HCT116 (cell line): ENCODE measurements at regions not wholly inside any gene's neighbourhood (a gene's known extent, or its start where the extent isn't known, plus 50 kb on each side); places are given as distances from the start of the nearest gene placed in this dataset.

Experiments used
- ATAC-seq: fragments of 200-7000 bp; cut with Tn5 transposase; 2 replicates; pipeline ENCODE4 v1.9.1; 2020; ENCODE audit warnings: mild to moderate bottlenecking, moderate library complexity
- BruUV-seq: library from RNA; stranded (reverse); fragments of 400-500 nt; replicated peaks from 2 replicates; lab custom pipeline; 2021; lab: Mats Ljungman, UMichigan
- CTCF ChIA-PET: fragments of 300-600 bp; sonication (Branson Sonifier 250); formaldehyde crosslinking; loops from one replicate; lab custom pipeline; 2021; ENCODE audit warnings: antibody characterized with exemption; lab: Charles Lee
- POLR2A ChIA-PET: fragments of 300-600, 350-600 bp; sonication (Branson Sonifier 250); formaldehyde crosslinking; loops from one replicate; lab custom pipeline; 2021; ENCODE audit warnings: antibody characterized with exemption; lab: Charles Lee
- RAD21 ChIA-PET, 2 experiments: fragments of 300-600 bp; sonication (Branson Sonifier 250); formaldehyde crosslinking; loops; one replicate each; lab custom pipeline; 2023; ENCODE audit warnings: low total read pairs in 2 of 2; ENCODE audit not compliant: uncharacterized antibody in 2 of 2, unreplicated experiment in 2 of 2, low non-redundant PET in 1 of 2; lab: Charles Lee
- DNase-seq: peaks from one replicate; pipeline ENCODE4 v3.0.0-alpha.2; 2010; ENCODE audit warnings: low read depth, low spot score
- H2AFZ ChIP-seq: fragments of 200-600 bp; shearing (Covaris generic), sonication (generic); 2 replicates; pipeline ENCODE4 v1.6.1; 2017; ENCODE audit warnings: low read depth, mixed run types, mixed read lengths, antibody characterized with exemption, low read length; ENCODE audit not compliant: poor library complexity, severe bottlenecking
- H3K27ac ChIP-seq: 2 replicates; pipeline ENCODE4 v1.5.1; 2012; ENCODE audit warnings: low read depth, low read length
- H3K27me3 ChIP-seq: fragments of 200-600 bp; sonication (generic); 2 replicates; pipeline ENCODE4 v1.6.1; 2016; ENCODE audit warnings: mixed run types, low read length, mixed read lengths; ENCODE audit not compliant: insufficient read depth
- H3K36me3 ChIP-seq, 2 experiments: fragments of 200-500 bp in 1 of 2; fragments of 200-600 bp in 1 of 2; sonication (Bioruptor generic) in 1 of 2; sonication (generic) in 1 of 2; 2 replicates each; pipeline versions ENCODE4 v1.5.1 to v1.6.1; 2014 to 2016; ENCODE audit warnings: low read length in 2 of 2, inconsistent platforms in 1 of 2, mixed read lengths in 1 of 2, mixed run types in 1 of 2; ENCODE audit not compliant: insufficient read depth in 2 of 2, control insufficient read depth in 1 of 2
- H3K4me1 ChIP-seq, 2 experiments: fragments of 200-600 bp in 1 of 2; sonication (generic) in 1 of 2; 2 replicates each; pipeline versions ENCODE4 v1.5.1 to v1.6.1; 2012 to 2017; ENCODE audit warnings: low read length in 2 of 2, inconsistent platforms in 1 of 2, mild to moderate bottlenecking in 1 of 2, mixed read lengths in 1 of 2, mixed run types in 1 of 2, moderate library complexity in 1 of 2; ENCODE audit not compliant: insufficient read depth in 2 of 2, control insufficient read depth in 1 of 2
- H3K4me2 ChIP-seq: fragments of 200-600 bp; sonication (generic); 2 replicates; pipeline ENCODE4 v1.6.1; 2017; ENCODE audit warnings: mixed run types, low read length, mixed read lengths
- H3K4me3 ChIP-seq, 2 experiments: fragments of 200-600 bp in 1 of 2; sonication (generic) in 1 of 2; replicated peaks in 1 of 2; 2 replicates each; pipeline ENCODE4 v1.5.1; 2011 to 2016; ENCODE audit warnings: low read length in 2 of 2, control low read depth in 1 of 2, low read depth in 1 of 2, mild to moderate bottlenecking in 1 of 2, mixed read lengths in 1 of 2, mixed run types in 1 of 2
- H3K79me2 ChIP-seq: fragments of 200-600 bp; sonication (generic); 2 replicates; pipeline ENCODE4 v1.6.1; 2017; ENCODE audit warnings: mild to moderate bottlenecking, mixed run types, low read length, moderate library complexity, mixed read lengths; ENCODE audit not compliant: insufficient read depth
- H3K9ac ChIP-seq: fragments of 200-600 bp; sonication (generic); 2 replicates; pipeline ENCODE4 v1.6.1; 2016; ENCODE audit warnings: low read length, mixed read lengths
- H3K9me2 ChIP-seq: fragments of 200-600 bp; sonication (generic), shearing (Covaris generic); 2 replicates; pipeline ENCODE4 v1.6.1; 2017; ENCODE audit warnings: mixed run types, mild to moderate bottlenecking, moderate library complexity; ENCODE audit not compliant: insufficient read depth
- H3K9me3 ChIP-seq, 2 experiments: fragments of 200-500 bp in 1 of 2; fragments of 200-600 bp in 1 of 2; sonication (Bioruptor generic) in 1 of 2; sonication (generic) in 1 of 2; 2 replicates each; pipeline ENCODE4 v1.6.1; 2014 to 2017; ENCODE audit warnings: low read length in 2 of 2, mixed read lengths in 2 of 2, inconsistent platforms in 1 of 2, low read depth in 1 of 2, mild to moderate bottlenecking in 1 of 2, mixed run types in 1 of 2, moderate library complexity in 1 of 2; ENCODE audit not compliant: control insufficient read depth in 1 of 2, insufficient read depth in 1 of 2
- H4K20me1 ChIP-seq: fragments of 200-600 bp; sonication (generic), shearing (Covaris generic); 2 replicates; pipeline ENCODE4 v1.6.1; 2017; ENCODE audit warnings: mixed run types, mild to moderate bottlenecking, moderate library complexity; ENCODE audit not compliant: insufficient read depth
- CEBPB ChIP-seq: IDR thresholded peaks from 2 replicates; pipeline ENCODE4 v1.6.1; 2012; ENCODE audit warnings: low read depth
- CTCF ChIP-seq, 3 experiments: fragments of 200-600 bp in 1 of 3; sonication (generic) in 1 of 3; IDR thresholded peaks in 2 of 3; conservative IDR thresholded peaks in 1 of 3; 2 replicates each; pipeline ENCODE4 v1.5.1; 2012 to 2017; ENCODE audit warnings: low read depth in 2 of 3, low read length in 2 of 3, antibody characterized with exemption in 1 of 3, borderline replicate concordance in 1 of 3, control low read depth in 1 of 3, mild to moderate bottlenecking in 1 of 3, mixed read lengths in 1 of 3, mixed run types in 1 of 3, moderate library complexity in 1 of 3; ENCODE audit not compliant: insufficient read depth in 1 of 3
- EGR1 ChIP-seq: IDR thresholded peaks from 2 replicates; pipeline ENCODE4 v1.6.1; 2012; ENCODE audit warnings: low read depth
- ELF1 ChIP-seq: IDR thresholded peaks from 2 replicates; pipeline ENCODE4 v1.6.1; 2012; ENCODE audit warnings: low read depth, borderline replicate concordance
- EZH2 ChIP-seq: fragments of 200-600 bp; sonication (generic); IDR thresholded peaks from 2 replicates; pipeline ENCODE4 v1.6.1; 2017; ENCODE audit warnings: antibody characterized with exemption, mixed run types
- EZH2phosphoT487 ChIP-seq: fragments of 200-600 bp; IDR thresholded peaks from 2 replicates; pipeline ENCODE4 v1.6.1; 2018; ENCODE audit warnings: antibody characterized with exemption, borderline replicate concordance
- FOSL1 ChIP-seq: IDR thresholded peaks from 2 replicates; pipeline ENCODE4 v1.6.1; 2012; ENCODE audit warnings: low read depth
- MAX ChIP-seq: IDR thresholded peaks from 2 replicates; pipeline ENCODE4 v1.6.1; 2012
- POLR2A ChIP-seq: IDR thresholded peaks from 2 replicates; pipeline ENCODE4 v1.7.0; 2011; ENCODE audit warnings: borderline replicate concordance; ENCODE audit not compliant: insufficient read depth, insufficient read length; ENCODE audit errors: extremely low read depth
- RAD21 ChIP-seq: IDR thresholded peaks from 2 replicates; pipeline ENCODE4 v1.6.1; 2012; ENCODE audit warnings: low read depth, mild to moderate bottlenecking
- REST ChIP-seq: IDR thresholded peaks from 2 replicates; pipeline ENCODE4 v1.6.1; 2012; ENCODE audit warnings: low read depth
- SIN3A ChIP-seq: IDR thresholded peaks from 2 replicates; pipeline ENCODE4 v1.6.1; 2012; ENCODE audit warnings: low read depth
- SP1 ChIP-seq: IDR thresholded peaks from 2 replicates; pipeline ENCODE4 v1.6.1; 2012; ENCODE audit warnings: low read depth
- SRF ChIP-seq: IDR thresholded peaks from 2 replicates; pipeline ENCODE4 v1.6.1; 2012; ENCODE audit warnings: low read depth
- TCF7L2 ChIP-seq: IDR thresholded peaks from 2 replicates; pipeline ENCODE4 v1.7.0; 2011; ENCODE audit warnings: borderline replicate concordance, inconsistent platforms; ENCODE audit not compliant: insufficient read depth, insufficient read length; ENCODE audit errors: extremely low read depth
- YY1 ChIP-seq: IDR thresholded peaks from 2 replicates; pipeline ENCODE4 v1.6.1; 2011; ENCODE audit warnings: low read length, low read depth, moderate library complexity, mild to moderate bottlenecking; ENCODE audit not compliant: insufficient replicate concordance; ENCODE audit errors: extremely low read depth
- ZBTB33 ChIP-seq: IDR thresholded peaks from 2 replicates; pipeline ENCODE4 v1.6.1; 2011; ENCODE audit warnings: mild to moderate bottlenecking, low read length, moderate library complexity; ENCODE audit not compliant: insufficient replicate concordance; ENCODE audit errors: extremely low read depth
- ZFX ChIP-seq: fragments of 450-650 bp; IDR thresholded peaks from 2 replicates; pipeline ENCODE4 v1.6.1; 2017
- ZNF274 ChIP-seq: fragments of 200-500 bp; sonication (Bioruptor generic); IDR thresholded peaks from 2 replicates; pipeline ENCODE4 v1.6.1; 2014; ENCODE audit warnings: mild to moderate bottlenecking, low read depth, low read length, inconsistent platforms
- intact Hi-C: fragments of 100-400 bp; cut with micrococcal nuclease; formaldehyde crosslinking; loops from 2 replicates; pipeline ENCODE4 v1.10.0; 2022
- TF ChIP-seq, protein P1 (sequence below): IDR thresholded peaks from 2 replicates; pipeline ENCODE4 v1.6.1; 2012

DNA sequence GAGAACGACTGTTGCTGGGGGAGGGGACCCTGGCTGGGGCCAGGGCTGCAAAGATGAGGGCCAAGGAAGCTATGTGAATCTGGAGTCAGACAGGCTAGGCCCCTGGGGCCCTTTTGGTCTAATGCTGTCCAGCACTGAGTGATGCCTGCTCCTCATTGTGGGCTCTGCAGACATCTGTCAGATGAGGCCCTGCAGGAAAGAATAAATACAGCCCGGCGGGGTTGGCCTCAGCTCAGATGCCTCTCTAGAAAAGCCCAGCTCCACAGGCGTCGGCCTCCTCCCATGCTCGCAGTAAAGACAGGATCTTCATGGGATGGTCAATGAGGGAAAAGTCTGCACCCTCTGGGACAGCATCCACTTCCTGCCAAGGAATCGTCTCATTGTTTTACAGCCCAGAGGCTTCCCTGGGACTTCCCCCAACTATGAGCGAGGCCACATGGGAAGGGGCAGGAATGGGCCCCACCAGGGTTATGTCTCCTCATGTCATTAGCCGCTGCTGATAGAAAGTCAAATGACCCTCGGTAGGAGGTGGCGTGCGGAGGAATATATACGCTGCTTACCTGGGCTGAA is 125.8 kb upstream of the GLI2 start:
- Histone ChIP-seq H3K9me3 (no peaks in the 10 kb centered on the region), H3K4me3 (no peak overlapping the region), H2AFZ (no peak overlapping the region), H3K9me2 (no peaks in the 10 kb centered on the region), H3K36me3 (no peaks in the 10 kb centered on the region), H4K20me1 (no peaks in the 10 kb centered on the region), H3K27me3 (no peaks in the 10 kb centered on the region), H3K4me1 (no peaks in the 10 kb centered on the region), H3K27ac (no peak overlapping the region), H3K79me2 (no peaks in the 10 kb centered on the region), H3K4me2 (no peak overlapping the region), H3K9ac (no peak overlapping the region)
- TF ChIP-seq SIN3A = no peak
- no peak for TF ChIP-seq REST
- TF ChIP-seq TCF7L2 = no peak
- no peak for TF ChIP-seq EZH2phosphoT487
- TF ChIP-seq ZFX = no peak
- no peak for TF ChIP-seq SP1
- no peak for TF ChIP-seq SRF
- no peak for TF ChIP-seq EGR1
- TF ChIP-seq MAX = no peak
- no peak for TF ChIP-seq CEBPB
- no peak for TF ChIP-seq ELF1
- TF ChIP-seq, protein P1, sequence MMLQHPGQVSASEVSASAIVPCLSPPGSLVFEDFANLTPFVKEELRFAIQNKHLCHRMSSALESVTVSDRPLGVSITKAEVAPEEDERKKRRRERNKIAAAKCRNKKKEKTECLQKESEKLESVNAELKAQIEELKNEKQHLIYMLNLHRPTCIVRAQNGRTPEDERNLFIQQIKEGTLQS = no peak
- no peak for TF ChIP-seq POLR2A
- TF ChIP-seq EZH2 = no peak
- no peak for TF ChIP-seq RAD21
- TF ChIP-seq ZBTB33 = no peak
- TF ChIP-seq YY1 = no peak
- TF ChIP-seq ZNF274 = no peak
- no peak for TF ChIP-seq CTCF (IDR thresholded peaks at IDR 0.05 in 2 of 3, conservative IDR thresholded peaks at IDR 0.05 in 1 of 3; ENCODE audit: borderline replicate concordance in 1 of 3, insufficient read depth in 1 of 3, low read depth in 2 of 3, low read length in 2 of 3)
- no peak for TF ChIP-seq FOSL1
- CTCF ChIA-PET = no interaction called here
- intact Hi-C loops = no loop called here
- POLR2A ChIA-PET = no interaction called here
- DNase-seq (no peak), ATAC-seq (no peak)
- BruUV-seq = no TSS peak
- RAD21 ChIA-PET = no interaction called here
